GM12891 (cell line): ENCODE measurements at regions not wholly inside any gene's neighbourhood (a gene's known extent, or its start where the extent isn't known, plus 50 kb on each side); places are given as distances from the start of the nearest gene placed in this dataset.

Source experiments
- PAX5 ChIP-seq: IDR thresholded peaks from 2 replicates; pipeline ENCODE4 v1.6.1; 2011; ENCODE audit warnings: low read length, moderate library complexity, mild to moderate bottlenecking; ENCODE audit not compliant: insufficient read depth, severe bottlenecking
- POLR2A ChIP-seq: IDR thresholded peaks from 2 replicates; pipeline ENCODE4 v1.6.1; 2011; ENCODE audit warnings: low read depth, low read length, control low read depth
- POLR2AphosphoS5 ChIP-seq: IDR thresholded peaks from 2 replicates; pipeline ENCODE4 v1.6.1; 2011; ENCODE audit warnings: low read depth, low read length, control low read depth
- POU2F2 ChIP-seq: IDR thresholded peaks from 2 replicates; pipeline ENCODE4 v1.6.1; 2011; ENCODE audit warnings: low read depth, mild to moderate bottlenecking, control low read depth, low read length, moderate library complexity
- SPI1 ChIP-seq: IDR thresholded peaks from 2 replicates; pipeline ENCODE4 v1.6.1; 2011; ENCODE audit warnings: low read depth, low read length, control low read depth
- TAF1 ChIP-seq: IDR thresholded peaks from 2 replicates; pipeline ENCODE4 v1.6.1; 2011; ENCODE audit warnings: low read depth, low read length, control low read depth

- TF ChIP-seq POLR2A (no peak), POLR2AphosphoS5 (no peak), PAX5 (no peak), SPI1 (no peak), TAF1 (no peak), POU2F2 (no peak)
Measured at GRCh38 chr9:23577611-23578010, 248.4 kb downstream of the ELAVL2 start.
